HepG2 (cell line): ENCODE measurements at regions not wholly inside any gene's neighbourhood (a gene's known extent, or its start where the extent isn't known, plus 50 kb on each side); places are given as distances from the start of the nearest gene placed in this dataset.

Experiments
- ATRX ChIP-seq: sonication (generic); formaldehyde crosslinking; IDR thresholded peaks from 2 replicates; pipeline ENCODE4 v1.4.0; 2020; ENCODE audit warnings: missing genetic modification reagents, borderline replicate concordance
- CBFB ChIP-seq: sonication (generic); formaldehyde crosslinking; IDR thresholded peaks from 2 replicates; pipeline ENCODE4 v1.4.0; 2020; ENCODE audit warnings: missing genetic modification reagents
- ESRRA ChIP-seq: sonication (generic); formaldehyde crosslinking; IDR thresholded peaks from 2 replicates; pipeline ENCODE4 v1.5.1; 2020; ENCODE audit warnings: mild to moderate bottlenecking, low read depth, missing genetic modification reagents
- KLF15 ChIP-seq: sonication (generic); formaldehyde crosslinking; IDR thresholded peaks from 2 replicates; pipeline ENCODE4 v1.8.1; 2023; ENCODE audit warnings: borderline replicate concordance, mild to moderate bottlenecking, inconsistent platforms, missing genetic modification reagents, mixed read lengths
- KMT2B ChIP-seq: IDR thresholded peaks from 2 replicates; pipeline ENCODE4 v1.6.1; 2016; ENCODE audit warnings: missing genetic modification reagents, missing compliant biosample characterization
- MAFG ChIP-seq: sonication (generic); formaldehyde crosslinking; IDR thresholded peaks from 2 replicates; pipeline ENCODE4 v1.5.1; 2020; ENCODE audit warnings: mild to moderate bottlenecking, missing genetic modification reagents
- NKX3-1 ChIP-seq: sonication (generic); formaldehyde crosslinking; IDR thresholded peaks from 2 replicates; pipeline ENCODE4 v1.5.0; 2020; ENCODE audit warnings: missing genetic modification reagents
- PAF1 ChIP-seq: IDR thresholded peaks from 2 replicates; pipeline ENCODE4 v1.6.1; 2016; ENCODE audit warnings: missing genetic modification reagents, missing compliant biosample characterization
- RXRB ChIP-seq: IDR thresholded peaks from 2 replicates; pipeline ENCODE4 v1.6.1; 2016; ENCODE audit warnings: borderline replicate concordance, missing genetic modification reagents, missing compliant biosample characterization
- SIN3B ChIP-seq: fragments of 150-350 bp; IDR thresholded peaks from 2 replicates; pipeline ENCODE4 v1.6.1; 2014; ENCODE audit warnings: low read length
- ZNF337 ChIP-seq: sonication (generic); formaldehyde crosslinking; IDR thresholded peaks from 2 replicates; pipeline ENCODE4 v1.5.1; 2020; ENCODE audit warnings: missing genetic modification reagents, low read depth, mild to moderate bottlenecking, borderline replicate concordance
- TF ChIP-seq, protein P1 (sequence below): sonication (generic); formaldehyde crosslinking; IDR thresholded peaks from one replicate; pipeline ENCODE4 v1.5.1; 2020; ENCODE audit warnings: mild to moderate bottlenecking, missing genetic modification reagents; ENCODE audit errors: not compliant biosample characterization
- TF ChIP-seq, protein P2 (sequence below): conservative IDR thresholded peaks from 2 replicates; pipeline ENCODE4 v1.6.1; 2018; ENCODE audit warnings: missing genetic modification reagents
- TF ChIP-seq, protein P3 (sequence below): sonication (generic); formaldehyde crosslinking; IDR thresholded peaks from 2 replicates; pipeline ENCODE4 v1.4.0; 2020; ENCODE audit warnings: missing genetic modification reagents
- TF ChIP-seq, protein P4 (sequence below): sonication (generic); formaldehyde crosslinking; conservative IDR thresholded peaks from 2 replicates; pipeline ENCODE4 v1.4.0; 2020; ENCODE audit warnings: missing genetic modification reagents

DNA sequence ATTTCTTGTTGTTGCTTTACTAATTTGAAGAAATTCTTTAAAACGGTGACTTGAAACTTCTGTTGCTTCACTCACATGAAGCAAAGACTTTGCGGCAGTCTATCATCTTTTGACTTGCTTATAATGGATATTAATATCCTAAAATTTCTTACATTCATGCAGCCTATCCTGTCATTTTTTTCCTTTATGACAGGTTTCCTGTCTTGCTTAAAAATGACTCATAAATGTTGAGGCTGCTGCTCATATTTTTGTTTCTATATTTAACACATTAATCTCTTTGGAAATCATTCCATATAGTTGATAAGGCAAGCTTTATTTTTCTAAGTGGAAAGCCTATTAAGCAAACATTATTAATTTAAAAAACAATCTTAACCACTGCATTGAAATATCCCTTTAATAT, 176.6 kb upstream of the GALNTL6 start (continued):
- TF ChIP-seq, protein P1, sequence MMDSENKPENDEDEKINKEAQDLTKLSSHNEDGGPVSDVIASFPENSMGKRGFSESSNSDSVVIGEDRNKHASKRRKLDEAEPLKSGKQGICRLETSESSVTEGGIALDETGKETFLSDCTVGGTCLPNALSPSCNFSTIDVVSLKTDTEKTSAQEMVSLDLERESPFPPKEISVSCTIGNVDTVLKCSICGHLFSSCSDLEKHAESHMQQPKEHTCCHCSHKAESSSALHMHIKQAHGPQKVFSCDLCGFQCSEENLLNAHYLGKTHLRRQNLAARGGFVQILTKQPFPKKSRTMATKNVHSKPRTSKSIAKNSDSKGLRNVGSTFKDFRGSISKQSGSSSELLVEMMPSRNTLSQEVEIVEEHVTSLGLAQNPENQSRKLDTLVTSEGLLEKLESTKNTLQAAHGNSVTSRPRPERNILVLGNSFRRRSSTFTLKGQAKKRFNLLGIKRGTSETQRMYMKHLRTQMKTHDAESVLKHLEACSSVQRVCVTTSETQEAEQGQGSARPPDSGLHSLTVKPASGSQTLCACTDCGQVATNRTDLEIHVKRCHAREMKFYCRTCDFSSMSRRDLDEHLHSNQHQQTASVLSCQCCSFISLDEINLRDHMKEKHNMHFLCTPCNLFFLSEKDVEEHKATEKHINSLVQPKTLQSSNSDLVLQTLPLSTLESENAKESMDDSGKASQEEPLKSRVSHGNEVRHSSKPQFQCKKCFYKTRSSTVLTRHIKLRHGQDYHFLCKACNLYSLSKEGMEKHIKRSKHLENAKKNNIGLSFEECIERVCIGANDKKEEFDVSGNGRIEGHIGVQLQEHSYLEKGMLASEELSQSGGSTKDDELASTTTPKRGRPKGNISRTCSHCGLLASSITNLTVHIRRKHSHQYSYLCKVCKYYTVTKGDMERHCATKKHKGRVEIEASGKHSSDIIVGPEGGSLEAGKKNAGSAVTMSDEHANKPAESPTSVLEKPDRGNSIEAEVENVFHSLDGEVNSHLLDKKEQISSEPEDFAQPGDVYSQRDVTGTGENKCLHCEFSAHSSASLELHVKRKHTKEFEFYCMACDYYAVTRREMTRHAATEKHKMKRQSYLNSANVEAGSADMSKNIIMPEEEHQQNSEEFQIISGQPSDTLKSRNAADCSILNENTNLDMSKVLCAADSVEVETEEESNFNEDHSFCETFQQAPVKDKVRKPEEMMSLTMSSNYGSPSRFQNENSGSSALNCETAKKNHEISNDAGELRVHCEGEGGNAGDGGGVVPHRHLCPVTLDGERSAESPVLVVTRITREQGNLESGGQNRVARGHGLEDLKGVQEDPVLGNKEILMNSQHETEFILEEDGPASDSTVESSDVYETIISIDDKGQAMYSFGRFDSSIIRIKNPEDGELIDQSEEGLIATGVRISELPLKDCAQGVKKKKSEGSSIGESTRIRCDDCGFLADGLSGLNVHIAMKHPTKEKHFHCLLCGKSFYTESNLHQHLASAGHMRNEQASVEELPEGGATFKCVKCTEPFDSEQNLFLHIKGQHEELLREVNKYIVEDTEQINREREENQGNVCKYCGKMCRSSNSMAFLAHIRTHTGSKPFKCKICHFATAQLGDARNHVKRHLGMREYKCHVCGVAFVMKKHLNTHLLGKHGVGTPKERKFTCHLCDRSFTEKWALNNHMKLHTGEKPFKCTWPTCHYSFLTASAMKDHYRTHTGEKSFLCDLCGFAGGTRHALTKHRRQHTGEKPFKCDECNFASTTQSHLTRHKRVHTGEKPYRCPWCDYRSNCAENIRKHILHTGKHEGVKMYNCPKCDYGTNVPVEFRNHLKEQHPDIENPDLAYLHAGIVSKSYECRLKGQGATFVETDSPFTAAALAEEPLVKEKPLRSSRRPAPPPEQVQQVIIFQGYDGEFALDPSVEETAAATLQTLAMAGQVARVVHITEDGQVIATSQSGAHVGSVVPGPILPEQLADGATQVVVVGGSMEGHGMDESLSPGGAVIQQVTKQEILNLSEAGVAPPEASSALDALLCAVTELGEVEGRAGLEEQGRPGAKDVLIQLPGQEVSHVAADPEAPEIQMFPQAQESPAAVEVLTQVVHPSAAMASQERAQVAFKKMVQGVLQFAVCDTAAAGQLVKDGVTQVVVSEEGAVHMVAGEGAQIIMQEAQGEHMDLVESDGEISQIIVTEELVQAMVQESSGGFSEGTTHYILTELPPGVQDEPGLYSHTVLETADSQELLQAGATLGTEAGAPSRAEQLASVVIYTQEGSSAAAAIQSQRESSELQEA (CRISPR knock-in tag), result no peak
- no peak for TF ChIP-seq ATRX
- TF ChIP-seq RXRB (CRISPR knock-in tag), result no peak
- TF ChIP-seq KMT2B (CRISPR knock-in tag), result no peak
- TF ChIP-seq, protein P2, sequence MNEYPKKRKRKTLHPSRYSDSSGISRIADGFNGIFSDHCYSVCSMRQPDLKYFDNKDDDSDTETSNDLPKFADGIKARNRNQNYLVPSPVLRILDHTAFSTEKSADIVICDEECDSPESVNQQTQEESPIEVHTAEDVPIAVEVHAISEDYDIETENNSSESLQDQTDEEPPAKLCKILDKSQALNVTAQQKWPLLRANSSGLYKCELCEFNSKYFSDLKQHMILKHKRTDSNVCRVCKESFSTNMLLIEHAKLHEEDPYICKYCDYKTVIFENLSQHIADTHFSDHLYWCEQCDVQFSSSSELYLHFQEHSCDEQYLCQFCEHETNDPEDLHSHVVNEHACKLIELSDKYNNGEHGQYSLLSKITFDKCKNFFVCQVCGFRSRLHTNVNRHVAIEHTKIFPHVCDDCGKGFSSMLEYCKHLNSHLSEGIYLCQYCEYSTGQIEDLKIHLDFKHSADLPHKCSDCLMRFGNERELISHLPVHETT (CRISPR knock-in tag), result no peak
- TF ChIP-seq SIN3B, result no peak
- no peak for TF ChIP-seq ZNF337 (CRISPR knock-in tag)
- no peak for TF ChIP-seq PAF1 (CRISPR knock-in tag)
- no peak for TF ChIP-seq CBFB (CRISPR knock-in tag)
- TF ChIP-seq, protein P3, sequence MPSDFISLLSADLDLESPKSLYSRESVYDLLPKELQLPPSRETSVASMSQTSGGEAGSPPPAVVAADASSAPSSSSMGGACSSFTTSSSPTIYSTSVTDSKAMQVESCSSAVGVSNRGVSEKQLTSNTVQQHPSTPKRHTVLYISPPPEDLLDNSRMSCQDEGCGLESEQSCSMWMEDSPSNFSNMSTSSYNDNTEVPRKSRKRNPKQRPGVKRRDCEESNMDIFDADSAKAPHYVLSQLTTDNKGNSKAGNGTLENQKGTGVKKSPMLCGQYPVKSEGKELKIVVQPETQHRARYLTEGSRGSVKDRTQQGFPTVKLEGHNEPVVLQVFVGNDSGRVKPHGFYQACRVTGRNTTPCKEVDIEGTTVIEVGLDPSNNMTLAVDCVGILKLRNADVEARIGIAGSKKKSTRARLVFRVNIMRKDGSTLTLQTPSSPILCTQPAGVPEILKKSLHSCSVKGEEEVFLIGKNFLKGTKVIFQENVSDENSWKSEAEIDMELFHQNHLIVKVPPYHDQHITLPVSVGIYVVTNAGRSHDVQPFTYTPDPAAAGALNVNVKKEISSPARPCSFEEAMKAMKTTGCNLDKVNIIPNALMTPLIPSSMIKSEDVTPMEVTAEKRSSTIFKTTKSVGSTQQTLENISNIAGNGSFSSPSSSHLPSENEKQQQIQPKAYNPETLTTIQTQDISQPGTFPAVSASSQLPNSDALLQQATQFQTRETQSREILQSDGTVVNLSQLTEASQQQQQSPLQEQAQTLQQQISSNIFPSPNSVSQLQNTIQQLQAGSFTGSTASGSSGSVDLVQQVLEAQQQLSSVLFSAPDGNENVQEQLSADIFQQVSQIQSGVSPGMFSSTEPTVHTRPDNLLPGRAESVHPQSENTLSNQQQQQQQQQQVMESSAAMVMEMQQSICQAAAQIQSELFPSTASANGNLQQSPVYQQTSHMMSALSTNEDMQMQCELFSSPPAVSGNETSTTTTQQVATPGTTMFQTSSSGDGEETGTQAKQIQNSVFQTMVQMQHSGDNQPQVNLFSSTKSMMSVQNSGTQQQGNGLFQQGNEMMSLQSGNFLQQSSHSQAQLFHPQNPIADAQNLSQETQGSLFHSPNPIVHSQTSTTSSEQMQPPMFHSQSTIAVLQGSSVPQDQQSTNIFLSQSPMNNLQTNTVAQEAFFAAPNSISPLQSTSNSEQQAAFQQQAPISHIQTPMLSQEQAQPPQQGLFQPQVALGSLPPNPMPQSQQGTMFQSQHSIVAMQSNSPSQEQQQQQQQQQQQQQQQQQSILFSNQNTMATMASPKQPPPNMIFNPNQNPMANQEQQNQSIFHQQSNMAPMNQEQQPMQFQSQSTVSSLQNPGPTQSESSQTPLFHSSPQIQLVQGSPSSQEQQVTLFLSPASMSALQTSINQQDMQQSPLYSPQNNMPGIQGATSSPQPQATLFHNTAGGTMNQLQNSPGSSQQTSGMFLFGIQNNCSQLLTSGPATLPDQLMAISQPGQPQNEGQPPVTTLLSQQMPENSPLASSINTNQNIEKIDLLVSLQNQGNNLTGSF, result no peak
- no peak for TF ChIP-seq ESRRA (CRISPR knock-in tag)
- TF ChIP-seq KLF15 (CRISPR knock-in tag), result no peak
- TF ChIP-seq MAFG, result no peak
- no peak for TF ChIP-seq NKX3-1 (CRISPR knock-in tag)
- TF ChIP-seq, protein P4, sequence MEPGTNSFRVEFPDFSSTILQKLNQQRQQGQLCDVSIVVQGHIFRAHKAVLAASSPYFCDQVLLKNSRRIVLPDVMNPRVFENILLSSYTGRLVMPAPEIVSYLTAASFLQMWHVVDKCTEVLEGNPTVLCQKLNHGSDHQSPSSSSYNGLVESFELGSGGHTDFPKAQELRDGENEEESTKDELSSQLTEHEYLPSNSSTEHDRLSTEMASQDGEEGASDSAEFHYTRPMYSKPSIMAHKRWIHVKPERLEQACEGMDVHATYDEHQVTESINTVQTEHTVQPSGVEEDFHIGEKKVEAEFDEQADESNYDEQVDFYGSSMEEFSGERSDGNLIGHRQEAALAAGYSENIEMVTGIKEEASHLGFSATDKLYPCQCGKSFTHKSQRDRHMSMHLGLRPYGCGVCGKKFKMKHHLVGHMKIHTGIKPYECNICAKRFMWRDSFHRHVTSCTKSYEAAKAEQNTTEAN (CRISPR knock-in tag), result no peak
